ENCODE measurements at regions not wholly inside any gene's neighbourhood (a gene's known extent, or its start where the extent isn't known, plus 50 kb on each side); places are given as distances from the start of the nearest gene placed in this dataset.
"Not testable (repeated sequence)": the region's sequence is repeated elsewhere in the genome, so short reads cannot be mapped to it uniquely, and the experiment has no call there.

DNA sequence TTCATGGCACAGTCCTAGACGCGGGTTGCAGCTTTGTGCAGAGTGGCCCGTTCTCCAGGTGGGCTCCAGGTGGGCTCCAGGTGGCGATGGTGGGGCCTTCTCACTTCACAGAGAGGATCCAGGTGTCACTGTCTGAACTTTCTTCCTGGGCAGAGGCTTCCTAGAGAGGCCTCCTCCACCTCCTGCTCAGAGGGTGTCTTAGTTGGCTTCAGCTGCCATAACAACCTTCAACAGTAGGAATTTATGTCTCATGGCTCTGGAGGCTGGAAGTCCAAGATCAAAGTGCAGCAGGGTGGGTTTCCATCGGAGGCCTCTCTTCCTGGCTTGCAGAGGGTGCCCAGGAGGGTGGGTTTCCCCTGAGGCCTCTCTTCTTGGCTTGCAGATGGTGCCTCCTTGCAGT is 125.1 kb downstream of the GLRX3 start:
- TF ChIP-seq CTCF (IDR thresholded peaks at IDR 0.05; ENCODE audit: extremely low read depth, missing control alignments) = no peak
- DNase-seq (ENCODE audit: low spot score) = no peak

- DNase-seq (ENCODE audit: low spot score) = no peak
- TF ChIP-seq CTCF (IDR thresholded peaks at IDR 0.05; ENCODE audit: extremely low read depth, missing control alignments) = no peak
Measured at GRCh38 chr10:130261766-130262165, 125.6 kb downstream of the GLRX3 start.

- no peak for TF ChIP-seq CTCF (IDR thresholded peaks at IDR 0.05; ENCODE audit: extremely low read depth, missing control alignments)
Measured at GRCh38 chr10:130263289-130263688, 127.1 kb downstream of the GLRX3 start.

GRCh38 chr10:130265542-130265941 is 129.4 kb downstream of the GLRX3 start:
- no peak for TF ChIP-seq CTCF (IDR thresholded peaks at IDR 0.05; ENCODE audit: extremely low read depth, missing control alignments)
- DNase-seq (ENCODE audit: low spot score) = no peak

More at GRCh38 chr10:130263289-130263688, 127.1 kb downstream of the GLRX3 start:
- no peak for DNase-seq (ENCODE audit: low spot score)

DNA sequence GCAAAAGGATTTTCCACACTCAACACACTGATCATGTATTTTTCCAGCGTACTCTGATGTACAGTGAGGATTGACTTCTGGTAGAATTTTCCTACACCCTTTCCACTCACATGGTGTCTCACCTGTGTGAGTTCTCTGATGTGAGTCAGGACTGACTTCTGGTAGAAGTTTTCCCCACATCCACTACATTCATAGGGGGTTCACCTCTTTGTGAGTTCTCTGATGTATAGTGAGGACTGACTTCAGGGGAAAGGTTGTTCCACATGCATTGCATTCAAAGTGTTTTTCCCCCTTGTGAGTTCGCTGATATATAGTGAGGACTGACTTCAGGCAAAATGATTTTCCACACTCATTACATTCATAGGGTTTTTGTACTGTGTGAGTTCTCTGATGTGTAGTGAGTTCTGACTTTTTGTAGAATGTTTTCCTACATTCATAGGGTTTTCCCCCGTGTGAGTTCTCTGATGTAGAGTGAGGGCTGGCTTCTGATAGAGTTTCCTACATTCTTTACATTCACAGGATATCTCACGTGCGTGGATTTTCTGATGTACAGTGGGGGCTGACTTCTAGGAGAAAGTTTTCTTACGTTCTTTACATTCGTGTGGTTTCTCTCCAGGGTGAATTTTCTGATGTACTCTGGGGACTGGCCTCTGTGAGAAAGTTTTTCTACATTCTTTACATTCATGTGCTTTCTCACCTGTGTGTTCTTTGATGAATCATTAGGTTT is 146.5 kb downstream of the GLRX3 start:
- no peak for TF ChIP-seq CTCF (IDR thresholded peaks at IDR 0.05; ENCODE audit: extremely low read depth, missing control alignments)
- no peak for DNase-seq (ENCODE audit: low spot score)

- no peak for TF ChIP-seq CTCF (IDR thresholded peaks at IDR 0.05; ENCODE audit: extremely low read depth, missing control alignments)
- DNase-seq (ENCODE audit: low spot score) = no peak
Measured at GRCh38 chr10:130283219-130283545, 147.0 kb downstream of the GLRX3 start.

DNA sequence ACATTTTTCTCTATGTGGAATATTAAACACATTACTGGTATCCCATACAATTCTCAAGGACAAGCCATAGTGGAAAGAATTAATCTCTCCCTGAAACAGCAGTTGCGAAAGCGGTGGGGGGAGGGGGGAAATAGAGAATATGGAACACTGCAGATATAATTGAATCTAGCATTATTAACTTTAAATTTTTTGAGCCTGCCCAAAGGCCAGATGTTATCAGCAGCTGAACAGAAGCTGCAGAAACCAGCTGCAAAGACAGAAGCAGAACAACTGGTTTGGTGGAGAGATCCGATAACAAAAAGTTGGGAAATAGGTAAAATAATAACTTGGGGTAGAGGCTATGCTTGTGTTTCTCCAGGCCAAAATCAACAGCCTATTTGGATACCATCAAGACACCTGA is 159.6 kb downstream of the GLRX3 start:
- DNase-seq (ENCODE audit: low spot score) = not testable (repeated sequence)

- TF ChIP-seq CTCF (IDR thresholded peaks at IDR 0.05; ENCODE audit: extremely low read depth, missing control alignments) = no peak
- no peak for DNase-seq (ENCODE audit: low spot score)
Measured at GRCh38 chr10:130300608-130301020, 164.4 kb downstream of the GLRX3 start.
